Panc1 (cell line): ENCODE measurements at regions not wholly inside any gene's neighbourhood (a gene's known extent, or its start where the extent isn't known, plus 50 kb on each side); places are given as distances from the start of the nearest gene placed in this dataset.

ENCODE experiments used
- TF ChIP-seq, protein P1 (sequence below): fragments of 450-650 bp; IDR thresholded peaks from 2 replicates; pipeline ENCODE4 v1.5.1; 2017; ENCODE audit warnings: mild to moderate bottlenecking
- TF ChIP-seq, protein P2 (sequence below), 2 experiments: IDR thresholded peaks; 2 replicates each; pipeline ENCODE4 v1.6.1; 2011 to 2012; ENCODE audit warnings: low read depth in 2 of 2, control low read depth in 1 of 2, low read length in 1 of 2, mild to moderate bottlenecking in 1 of 2, moderate library complexity in 1 of 2; ENCODE audit not compliant: insufficient read depth in 1 of 2

DNA sequence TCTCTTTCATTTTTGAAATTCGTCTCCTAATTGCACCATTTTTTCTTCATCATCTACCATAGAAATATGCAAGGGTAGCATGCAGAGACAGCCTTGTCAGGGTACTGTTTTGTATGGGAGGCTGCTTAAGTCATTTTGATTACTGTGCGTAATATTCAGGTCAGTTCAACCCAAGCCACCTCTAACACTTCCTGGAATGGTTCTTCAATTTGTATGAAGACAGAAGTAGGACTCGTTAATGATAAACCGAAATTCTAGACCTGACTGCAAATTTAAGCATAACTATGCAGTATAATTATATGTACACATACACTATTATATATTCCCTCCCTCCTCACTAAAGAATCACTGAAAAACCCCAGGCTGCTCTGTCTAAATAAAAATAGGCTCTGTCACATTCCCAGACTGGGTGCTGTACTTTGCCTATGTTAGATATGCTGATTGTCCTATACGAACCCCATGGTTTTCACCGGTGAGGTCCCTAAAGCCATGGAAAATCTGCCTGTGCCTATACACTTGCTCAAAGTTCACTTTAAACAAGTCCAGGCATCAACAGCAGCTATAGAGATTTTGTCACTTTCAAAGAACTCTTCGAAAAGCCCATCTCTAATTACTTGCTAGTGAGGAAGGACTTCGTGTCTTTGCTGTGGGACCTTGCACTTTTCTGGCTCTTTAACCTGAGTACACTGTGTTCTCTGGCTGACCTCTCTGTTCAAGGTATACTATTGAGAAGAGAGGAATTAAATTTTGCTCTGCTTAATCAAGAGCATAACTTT is 352.1 kb upstream of the CD180 start:
- TF ChIP-seq, protein P1, sequence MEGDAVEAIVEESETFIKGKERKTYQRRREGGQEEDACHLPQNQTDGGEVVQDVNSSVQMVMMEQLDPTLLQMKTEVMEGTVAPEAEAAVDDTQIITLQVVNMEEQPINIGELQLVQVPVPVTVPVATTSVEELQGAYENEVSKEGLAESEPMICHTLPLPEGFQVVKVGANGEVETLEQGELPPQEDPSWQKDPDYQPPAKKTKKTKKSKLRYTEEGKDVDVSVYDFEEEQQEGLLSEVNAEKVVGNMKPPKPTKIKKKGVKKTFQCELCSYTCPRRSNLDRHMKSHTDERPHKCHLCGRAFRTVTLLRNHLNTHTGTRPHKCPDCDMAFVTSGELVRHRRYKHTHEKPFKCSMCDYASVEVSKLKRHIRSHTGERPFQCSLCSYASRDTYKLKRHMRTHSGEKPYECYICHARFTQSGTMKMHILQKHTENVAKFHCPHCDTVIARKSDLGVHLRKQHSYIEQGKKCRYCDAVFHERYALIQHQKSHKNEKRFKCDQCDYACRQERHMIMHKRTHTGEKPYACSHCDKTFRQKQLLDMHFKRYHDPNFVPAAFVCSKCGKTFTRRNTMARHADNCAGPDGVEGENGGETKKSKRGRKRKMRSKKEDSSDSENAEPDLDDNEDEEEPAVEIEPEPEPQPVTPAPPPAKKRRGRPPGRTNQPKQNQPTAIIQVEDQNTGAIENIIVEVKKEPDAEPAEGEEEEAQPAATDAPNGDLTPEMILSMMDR = no peak
- TF ChIP-seq, protein P2, sequence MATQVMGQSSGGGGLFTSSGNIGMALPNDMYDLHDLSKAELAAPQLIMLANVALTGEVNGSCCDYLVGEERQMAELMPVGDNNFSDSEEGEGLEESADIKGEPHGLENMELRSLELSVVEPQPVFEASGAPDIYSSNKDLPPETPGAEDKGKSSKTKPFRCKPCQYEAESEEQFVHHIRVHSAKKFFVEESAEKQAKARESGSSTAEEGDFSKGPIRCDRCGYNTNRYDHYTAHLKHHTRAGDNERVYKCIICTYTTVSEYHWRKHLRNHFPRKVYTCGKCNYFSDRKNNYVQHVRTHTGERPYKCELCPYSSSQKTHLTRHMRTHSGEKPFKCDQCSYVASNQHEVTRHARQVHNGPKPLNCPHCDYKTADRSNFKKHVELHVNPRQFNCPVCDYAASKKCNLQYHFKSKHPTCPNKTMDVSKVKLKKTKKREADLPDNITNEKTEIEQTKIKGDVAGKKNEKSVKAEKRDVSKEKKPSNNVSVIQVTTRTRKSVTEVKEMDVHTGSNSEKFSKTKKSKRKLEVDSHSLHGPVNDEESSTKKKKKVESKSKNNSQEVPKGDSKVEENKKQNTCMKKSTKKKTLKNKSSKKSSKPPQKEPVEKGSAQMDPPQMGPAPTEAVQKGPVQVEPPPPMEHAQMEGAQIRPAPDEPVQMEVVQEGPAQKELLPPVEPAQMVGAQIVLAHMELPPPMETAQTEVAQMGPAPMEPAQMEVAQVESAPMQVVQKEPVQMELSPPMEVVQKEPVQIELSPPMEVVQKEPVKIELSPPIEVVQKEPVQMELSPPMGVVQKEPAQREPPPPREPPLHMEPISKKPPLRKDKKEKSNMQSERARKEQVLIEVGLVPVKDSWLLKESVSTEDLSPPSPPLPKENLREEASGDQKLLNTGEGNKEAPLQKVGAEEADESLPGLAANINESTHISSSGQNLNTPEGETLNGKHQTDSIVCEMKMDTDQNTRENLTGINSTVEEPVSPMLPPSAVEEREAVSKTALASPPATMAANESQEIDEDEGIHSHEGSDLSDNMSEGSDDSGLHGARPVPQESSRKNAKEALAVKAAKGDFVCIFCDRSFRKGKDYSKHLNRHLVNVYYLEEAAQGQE (IDR thresholded peaks at IDR 0.05; ENCODE audit: insufficient read depth in 1 of 2, low read depth in 2 of 2, low read length in 1 of 2) = no peak
